Neuronal stem cell (in vitro differentiated cells): ENCODE measurements at regions not wholly inside any gene's neighbourhood (a gene's known extent, or its start where the extent isn't known, plus 50 kb on each side); places are given as distances from the start of the nearest gene placed in this dataset.

Experiments
- DNase-seq: peaks from one replicate; pipeline ENCODE4 v3.0.0-alpha.2; 2013; ENCODE audit warnings: low spot score
- H2AFZ ChIP-seq: one replicate; pipeline ENCODE4 v1.6.1; 2013; ENCODE audit warnings: mild to moderate bottlenecking, low read length, inconsistent platforms
- H2AK5ac ChIP-seq: 2 replicates; pipeline ENCODE4 v1.6.1; 2013; ENCODE audit warnings: low read depth, mild to moderate bottlenecking, inconsistent platforms, low read length, moderate library complexity, mixed read lengths
- H2BK120ac ChIP-seq: 2 replicates; pipeline ENCODE4 v1.6.1; 2013; ENCODE audit warnings: low read depth, mild to moderate bottlenecking, inconsistent platforms, low read length, moderate library complexity, mixed read lengths
- H2BK12ac ChIP-seq: one replicate; pipeline ENCODE4 v1.6.1; 2013; ENCODE audit warnings: low read length, inconsistent platforms
- H2BK15ac ChIP-seq: 2 replicates; pipeline ENCODE4 v1.6.1; 2013; ENCODE audit warnings: mild to moderate bottlenecking, low read length, inconsistent platforms, mixed read lengths
- H2BK5ac ChIP-seq: one replicate; pipeline ENCODE4 v1.6.1; 2013; ENCODE audit warnings: inconsistent platforms, mild to moderate bottlenecking, low read length, moderate library complexity
- H3K14ac ChIP-seq: one replicate; pipeline ENCODE4 v1.6.1; 2013; ENCODE audit warnings: low read length, inconsistent platforms
- H3K18ac ChIP-seq: 2 replicates; pipeline ENCODE4 v1.6.1; 2013; ENCODE audit warnings: low read length, inconsistent platforms
- H3K23ac ChIP-seq: 2 replicates; pipeline ENCODE4 v1.6.1; 2013; ENCODE audit warnings: low read depth, mild to moderate bottlenecking, mixed read lengths, low read length, inconsistent platforms; ENCODE audit not compliant: poor library complexity
- H3K27ac ChIP-seq: replicated peaks from 3 replicates; pipeline ENCODE4 v1.5.1; 2013; ENCODE audit warnings: low read length, inconsistent platforms
- H3K27me3 ChIP-seq, 3 experiments: 2 replicates each; pipeline ENCODE4 v1.6.1; 2013; ENCODE audit warnings: low read length in 3 of 3, mild to moderate bottlenecking in 2 of 3, inconsistent platforms in 1 of 3, low read depth in 1 of 3, mixed read lengths in 1 of 3, moderate library complexity in 1 of 3; ENCODE audit not compliant: control insufficient read depth in 3 of 3, insufficient read depth in 3 of 3
- H3K36me3 ChIP-seq, 2 donors: replicated peaks in 1 of 2; 2 replicates each; pipeline ENCODE4 v1.6.1; 2013; ENCODE audit warnings: low read length in 2 of 2; ENCODE audit not compliant: control insufficient read depth in 2 of 2, insufficient read depth in 2 of 2
- H3K4ac ChIP-seq: 2 replicates; pipeline ENCODE4 v1.6.1; 2013; ENCODE audit warnings: inconsistent platforms, mild to moderate bottlenecking, low read length, moderate library complexity
- H3K4me1 ChIP-seq, 2 donors: 1 replicate in 1 of 2; 2 replicates in 1 of 2; pipeline ENCODE4 v1.6.1; 2013; ENCODE audit warnings: low read length in 2 of 2, low read depth in 1 of 2; ENCODE audit not compliant: control insufficient read depth in 2 of 2, insufficient read depth in 1 of 2
- H3K4me2 ChIP-seq: one replicate; pipeline ENCODE4 v1.6.1; 2013; ENCODE audit warnings: mild to moderate bottlenecking, low read length, inconsistent platforms; ENCODE audit not compliant: insufficient read depth, poor library complexity, severe bottlenecking
- H3K4me3 ChIP-seq, 2 donors: 2 replicates each; pipeline ENCODE4 v1.5.1; 2013; ENCODE audit warnings: low read length in 2 of 2, mild to moderate bottlenecking in 2 of 2, inconsistent platforms in 1 of 2, moderate library complexity in 1 of 2
- H3K79me1 ChIP-seq: one replicate; pipeline ENCODE4 v1.6.1; 2013; ENCODE audit warnings: low read depth, mild to moderate bottlenecking, inconsistent platforms, low read length, moderate library complexity
- H3K9ac ChIP-seq: one replicate; pipeline ENCODE4 v1.6.1; 2013; ENCODE audit warnings: mild to moderate bottlenecking, low read depth, low read length, inconsistent platforms; ENCODE audit not compliant: poor library complexity
- H3K9me3 ChIP-seq, 2 donors: replicated peaks in 1 of 2; 2 replicates each; pipeline versions ENCODE3 to v1.6.1; 2013; ENCODE audit warnings: low read length in 2 of 2, mild to moderate bottlenecking in 2 of 2, inconsistent platforms in 1 of 2, low read depth in 1 of 2, mixed read lengths in 1 of 2, moderate library complexity in 1 of 2; ENCODE audit not compliant: control insufficient read depth in 2 of 2, insufficient read depth in 1 of 2
- H4K8ac ChIP-seq: one replicate; pipeline ENCODE4 v1.6.1; 2013; ENCODE audit warnings: low read depth, mild to moderate bottlenecking, inconsistent platforms, low read length, moderate library complexity
- H4K91ac ChIP-seq: one replicate; pipeline ENCODE4 v1.6.1; 2013; ENCODE audit warnings: low read length, low read depth, mild to moderate bottlenecking, inconsistent platforms; ENCODE audit not compliant: poor library complexity
- WGBS, 2 donors: extraction: QIAGEN DNeasy Blood & Tissue Kit; methylation state at CpG; one replicate each; pipeline ENCODE4 v1.1.7; 2013; ENCODE audit warnings: missing lambda C conversion rate in 2 of 2, mixed read lengths in 1 of 2; ENCODE audit not compliant: insufficient read length in 2 of 2, insufficient replicate concordance in 1 of 2; ENCODE audit errors: extremely low coverage in 2 of 2; 5-methylcytosine and 5-hydroxymethylcytosine counted together

- Histone ChIP-seq H3K36me3 (no peaks in the 10 kb centered on the region), H3K9ac (no peak overlapping the region), H4K8ac (no peak overlapping the region), H3K4ac (no peak overlapping the region), H3K4me2 (no peak overlapping the region), H2BK120ac (no peak overlapping the region), H2BK15ac (no peak overlapping the region), H3K79me1 (no peaks in the 10 kb centered on the region), H3K27ac (peak overlapping the region; percentile 53), H3K14ac (no peak overlapping the region), H3K4me1 (peaks cover 15 to 18% of the 10 kb centered on the region in 2 donors), H3K23ac (no peak overlapping the region), H2BK5ac (no peak overlapping the region), H2AK5ac (no peak overlapping the region), H3K9me3 (peaks cover 3 to 5% of the 10 kb centered on the region in 2 donors), H4K91ac (no peak overlapping the region), H3K4me3 (no peak overlapping the region), H3K27me3 (no peaks in the 10 kb centered on the region), H2BK12ac (no peak overlapping the region), H3K18ac (no peak overlapping the region), H2AFZ (peak overlapping the region; percentile 75)
- whole genome bisulfite sequencing, 2 donors: no CpG with 5 or more reads among the region's 14 CpGs
- no peak for DNase-seq
Measured at GRCh38 chr11:130782361-130783222, 133.7 kb downstream of the SNX19 start.

- Histone ChIP-seq H4K8ac (no peak overlapping the region), H3K14ac (no peak overlapping the region), H2BK120ac (no peak overlapping the region), H2BK12ac (no peak overlapping the region), H3K18ac (no peak overlapping the region), H3K4me1 (peaks cover 15 to 18% of the 10 kb centered on the region in 2 donors), H3K9ac (no peak overlapping the region), H3K23ac (no peak overlapping the region), H3K27me3 (no peaks in the 10 kb centered on the region), H3K36me3 (no peaks in the 10 kb centered on the region), H2BK15ac (no peak overlapping the region), H4K91ac (no peak overlapping the region), H3K4ac (no peak overlapping the region), H3K27ac (peak overlapping the region; percentile 53), H3K9me3 (peaks cover 0 to 2% of the 10 kb centered on the region in 2 donors), H2AFZ (peak overlapping the region; percentile 75), H2AK5ac (no peak overlapping the region), H2BK5ac (no peak overlapping the region), H3K4me3 (no peak overlapping the region), H3K79me1 (no peaks in the 10 kb centered on the region), H3K4me2 (no peak overlapping the region)
- no CpG with 5 or more reads among the region's 2 CpGs for WGBS, 2 donors
- no peak for DNase-seq
Measured at GRCh38 chr11:130783323-130783722, 133.0 kb downstream of the SNX19 start.

GRCh38 chr11:130785380-130786116 lies 130.7 kb downstream of the SNX19 start:
- Histone ChIP-seq H3K36me3 (no peaks in the 10 kb centered on the region), H3K9ac (no peak overlapping the region), H4K91ac (no peak overlapping the region)

GRCh38 chr11:130786586-130786985 lies 129.7 kb downstream of the SNX19 start:
- Histone ChIP-seq H2BK5ac (no peak overlapping the region), H3K18ac (peak overlapping the region; percentile 27), H3K23ac (no peak overlapping the region), H2AK5ac (no peak overlapping the region), H2BK15ac (peak overlapping the region; percentile 38), H3K9ac (no peak overlapping the region), H3K4ac (no peak overlapping the region), H2BK120ac (no peak overlapping the region), H2BK12ac (peak overlapping the region; percentile 69), H2AFZ (no peak overlapping the region), H4K91ac (peak overlapping the region; percentile 25), H3K27me3 (no peaks in the 10 kb centered on the region), H3K79me1 (no peaks in the 10 kb centered on the region), H3K4me1 (peaks cover 12 to 13% of the 10 kb centered on the region in 2 donors), H3K4me3 (no peak overlapping the region), H3K14ac (no peak overlapping the region), H3K4me2 (no peak overlapping the region), H3K27ac (no peak overlapping the region), H4K8ac (no peak overlapping the region), H3K36me3 (no peaks in the 10 kb centered on the region), H3K9me3 (peaks cover 13 to 14% of the 10 kb centered on the region in 2 donors)
- DNase-seq: no peak
- WGBS, 2 donors: no CpG with 5 or more reads among the region's 5 CpGs

More at GRCh38 chr11:130785380-130786116, 130.7 kb downstream of the SNX19 start:
- Histone ChIP-seq H2BK5ac (no peak overlapping the region), H3K27me3 (no peaks in the 10 kb centered on the region), H2BK15ac (no peak overlapping the region), H3K4me3 (no peak overlapping the region), H3K4me1 (peaks cover 13 to 14% of the 10 kb centered on the region in 2 donors), H2BK12ac (no peak overlapping the region), H3K18ac (no peak overlapping the region), H2AFZ (peak overlapping the region; percentile 15), H2BK120ac (no peak overlapping the region), H2AK5ac (no peak overlapping the region), H3K27ac (no peak overlapping the region), H4K8ac (no peak overlapping the region), H3K9me3 (peaks cover 5 to 7% of the 10 kb centered on the region in 2 donors), H3K14ac (no peak overlapping the region), H3K4ac (no peak overlapping the region), H3K4me2 (no peak overlapping the region), H3K23ac (no peak overlapping the region), H3K79me1 (no peaks in the 10 kb centered on the region)
- DNase-seq: peak; percentile 53
- no CpG with 5 or more reads among the region's 4 CpGs for WGBS, 2 donors
